K562 (cell line): ENCODE measurements at regions not wholly inside any gene's neighbourhood (a gene's known extent, or its start where the extent isn't known, plus 50 kb on each side); places are given as distances from the start of the nearest gene placed in this dataset.

Source experiments
- ATAC-seq: fragments of 200-7000 bp; cut with Tn5 transposase; 3 replicates; pipeline ENCODE4 v1.9.1; 2020; ENCODE audit warnings: moderate library complexity
- BruUV-seq: library from RNA; stranded (reverse); fragments of 400-500 nt; replicated peaks from 2 replicates; lab custom pipeline; 2021; lab: Mats Ljungman, UMichigan
- CTCF ChIA-PET: fragments of 300-600 bp; formaldehyde crosslinking; extraction: SDS; loops from one replicate; lab custom pipeline; 2021; ENCODE audit warnings: low intra/inter-chr PET ratio; lab: Yijun Ruan, JAX
- POLR2A ChIA-PET: fragments of 300-600, 350-650 bp; sonication (Branson Sonifier 250); formaldehyde crosslinking; extraction: SDS; loops from one replicate; lab custom pipeline; 2021; ENCODE audit warnings: antibody characterized with exemption, inconsistent platforms; lab: Yijun Ruan, JAX
- DNase-seq, 4 experiments: peaks; one replicate each; pipeline versions ENCODE4 v3.0.0 to v3.0.0-alpha.2; 2011 to 2018; ENCODE audit warnings: low spot score in 3 of 4, mixed read lengths in 3 of 4; ENCODE audit errors: extremely low read depth in 1 of 4
- FAIRE-seq: peaks from 2 replicates; lab custom pipeline; 2011; peaks lifted over from hg19 to GRCh38; lab: Jason Lieb, UNC
- H2AFZ ChIP-seq: 2 replicates; pipeline ENCODE4 v1.6.0; 2011; ENCODE audit warnings: low read depth, low read length, control low read depth, inconsistent platforms
- H3K27ac ChIP-seq: fragments of 200-600 bp; 3 replicates; pipeline ENCODE4 v1.8.0; 2011; ENCODE audit warnings: low read depth, mild to moderate bottlenecking, control low read depth, inconsistent platforms, low read length, moderate library complexity, mixed read lengths; ENCODE audit errors: extremely low read depth
- H3K27me3 ChIP-seq, 2 experiments: fragments of 300-600 bp in 1 of 2; 2 replicates in 1 of 2; 3 replicates in 1 of 2; pipeline versions ENCODE4 v1.6.0 to v1.8.0; 2011; ENCODE audit warnings: inconsistent platforms in 2 of 2, low read length in 2 of 2, mild to moderate bottlenecking in 1 of 2, mixed read lengths in 1 of 2, moderate library complexity in 1 of 2; ENCODE audit not compliant: control insufficient read depth in 2 of 2, insufficient read depth in 2 of 2
- H3K36me3 ChIP-seq: fragments of 300-600 bp; 3 replicates; pipeline ENCODE4 v1.8.0; 2011; ENCODE audit warnings: mild to moderate bottlenecking, low read length, inconsistent platforms; ENCODE audit not compliant: control insufficient read depth, insufficient read depth
- H3K4me1 ChIP-seq, 2 experiments: fragments of 200-600 bp in 1 of 2; replicated peaks in 1 of 2; 2 replicates in 1 of 2; 3 replicates in 1 of 2; pipeline versions ENCODE4 v1.5.1 to v1.8.0; 2011; ENCODE audit warnings: inconsistent platforms in 2 of 2, low read length in 2 of 2, mild to moderate bottlenecking in 1 of 2, mixed read lengths in 1 of 2, moderate library complexity in 1 of 2; ENCODE audit not compliant: control insufficient read depth in 2 of 2, insufficient read depth in 2 of 2
- H3K4me2 ChIP-seq: 2 replicates; pipeline ENCODE4 v1.6.1; 2011; ENCODE audit warnings: low read length, control low read depth, inconsistent platforms, mixed read lengths; ENCODE audit not compliant: insufficient read depth
- H3K4me3 ChIP-seq: fragments of 200-600 bp; sonication (generic), shearing (Covaris generic); 2 replicates; pipeline ENCODE4 v1.5.1; 2016; ENCODE audit warnings: control low read depth, inconsistent platforms
- H3K79me2 ChIP-seq: fragments of 200-600 bp; 3 replicates; pipeline ENCODE4 v1.8.0; 2011; ENCODE audit warnings: low read length, inconsistent platforms; ENCODE audit not compliant: control insufficient read depth, insufficient read depth
- H3K9ac ChIP-seq, 2 experiments: 2 replicates each; pipeline versions ENCODE4 v1.6.0 to v1.6.1; 2011; ENCODE audit warnings: low read depth in 2 of 2, low read length in 2 of 2, control low read depth in 1 of 2, inconsistent platforms in 1 of 2, mild to moderate bottlenecking in 1 of 2, mixed read lengths in 1 of 2; ENCODE audit not compliant: insufficient read depth in 1 of 2
- H3K9me1 ChIP-seq: one replicate; pipeline ENCODE4 v1.6.0; 2011; ENCODE audit warnings: inconsistent platforms, mild to moderate bottlenecking, low read length, moderate library complexity; ENCODE audit not compliant: control insufficient read depth, insufficient read depth
- H3K9me3 ChIP-seq: replicated peaks from 2 replicates; pipeline ENCODE4 v1.5.1; 2011; ENCODE audit warnings: low read depth, low read length, inconsistent platforms; ENCODE audit not compliant: control insufficient read depth, insufficient read depth
- H4K20me1 ChIP-seq: replicated peaks from 2 replicates; pipeline ENCODE4 v1.6.1; 2011; ENCODE audit warnings: low read length, inconsistent platforms, mixed read lengths; ENCODE audit not compliant: control insufficient read depth, insufficient read depth
- HEY1 ChIP-seq: fragments of 250-450 bp; sonication (Bioruptor Pico); IDR thresholded peaks from 2 replicates; pipeline ENCODE4 v1.5.0; 2020; ENCODE audit warnings: mild to moderate bottlenecking, moderate library complexity, borderline replicate concordance
- KAT7 ChIP-seq: sonication (generic); formaldehyde crosslinking; IDR thresholded peaks from 2 replicates; pipeline ENCODE4 v1.8.0; 2022; ENCODE audit warnings: missing genetic modification reagents, mild to moderate bottlenecking, borderline replicate concordance
- POLR2A ChIP-seq: fragments of 450-650 bp; conservative IDR thresholded peaks from 2 replicates; pipeline ENCODE4 v1.6.1; 2016
- RAD51 ChIP-seq: fragments of 450-650 bp; IDR thresholded peaks from 2 replicates; pipeline ENCODE4 v1.7.1; 2016; ENCODE audit warnings: low read depth, mild to moderate bottlenecking, borderline replicate concordance
- STAT5B ChIP-seq: fragments of 250-450 bp; sonication (Bioruptor Pico); IDR thresholded peaks from 2 replicates; pipeline ENCODE4 v1.8.0; 2021; ENCODE audit warnings: mild to moderate bottlenecking, inconsistent platforms
- ZC3H8 ChIP-seq: fragments of 450-650 bp; IDR thresholded peaks from 2 replicates; pipeline ENCODE4 v1.6.1; 2017
- ZNF518B ChIP-seq: fragments of 250-450 bp; sonication (Bioruptor Pico); IDR thresholded peaks from 2 replicates; pipeline ENCODE4 v1.5.0; 2021; ENCODE audit warnings: mild to moderate bottlenecking, moderate library complexity
- ZSCAN32 ChIP-seq: fragments of 450-650 bp; formaldehyde crosslinking; IDR thresholded peaks from 2 replicates; pipeline ENCODE4 v1.4.0; 2020; ENCODE audit warnings: mild to moderate bottlenecking, moderate library complexity
- WGBS: fragments of 100-300 bp; shearing (Covaris generic); methylation state at CpG from one replicate; pipeline ENCODE4 v1.1.6; 2016; ENCODE audit warnings: low coverage, mixed read lengths; ENCODE audit not compliant: insufficient coverage; ENCODE audit errors: missing lambda C conversion rate; 5-methylcytosine and 5-hydroxymethylcytosine counted together
- in situ Hi-C: fragments of 300-500 bp; cut with MboI; formaldehyde crosslinking; loops from 4 replicates; pipeline ENCODE4 v1.15.0; 2018; ENCODE audit warnings: inconsistent platforms, mixed read lengths
- intact Hi-C: fragments of 100-400 bp; cut with micrococcal nuclease; formaldehyde crosslinking; loops from 2 replicates; pipeline ENCODE4 v1.14.2; 2022
- TF ChIP-seq, protein P1 (sequence below): fragments of 450-650 bp; formaldehyde crosslinking; IDR thresholded peaks from 2 replicates; pipeline ENCODE4 v1.4.0; 2020; ENCODE audit warnings: mild to moderate bottlenecking, moderate library complexity
- TF ChIP-seq, protein P2 (sequence below): sonication (generic); formaldehyde crosslinking; IDR thresholded peaks from 2 replicates; pipeline ENCODE4 v1.5.0; 2020; ENCODE audit warnings: missing genetic modification reagents

- BruUV-seq = no TSS peak
- TF ChIP-seq, protein P1, sequence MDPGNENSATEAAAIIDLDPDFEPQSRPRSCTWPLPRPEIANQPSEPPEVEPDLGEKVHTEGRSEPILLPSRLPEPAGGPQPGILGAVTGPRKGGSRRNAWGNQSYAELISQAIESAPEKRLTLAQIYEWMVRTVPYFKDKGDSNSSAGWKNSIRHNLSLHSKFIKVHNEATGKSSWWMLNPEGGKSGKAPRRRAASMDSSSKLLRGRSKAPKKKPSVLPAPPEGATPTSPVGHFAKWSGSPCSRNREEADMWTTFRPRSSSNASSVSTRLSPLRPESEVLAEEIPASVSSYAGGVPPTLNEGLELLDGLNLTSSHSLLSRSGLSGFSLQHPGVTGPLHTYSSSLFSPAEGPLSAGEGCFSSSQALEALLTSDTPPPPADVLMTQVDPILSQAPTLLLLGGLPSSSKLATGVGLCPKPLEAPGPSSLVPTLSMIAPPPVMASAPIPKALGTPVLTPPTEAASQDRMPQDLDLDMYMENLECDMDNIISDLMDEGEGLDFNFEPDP (CRISPR knock-in tag) = no peak
- TF ChIP-seq, protein P2, sequence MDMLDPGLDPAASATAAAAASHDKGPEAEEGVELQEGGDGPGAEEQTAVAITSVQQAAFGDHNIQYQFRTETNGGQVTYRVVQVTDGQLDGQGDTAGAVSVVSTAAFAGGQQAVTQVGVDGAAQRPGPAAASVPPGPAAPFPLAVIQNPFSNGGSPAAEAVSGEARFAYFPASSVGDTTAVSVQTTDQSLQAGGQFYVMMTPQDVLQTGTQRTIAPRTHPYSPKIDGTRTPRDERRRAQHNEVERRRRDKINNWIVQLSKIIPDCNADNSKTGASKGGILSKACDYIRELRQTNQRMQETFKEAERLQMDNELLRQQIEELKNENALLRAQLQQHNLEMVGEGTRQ (CRISPR knock-in tag) = no peak
- TF ChIP-seq ZNF518B (CRISPR knock-in tag) (no peak), HEY1 (CRISPR knock-in tag) (no peak), ZC3H8 (no peak), KAT7 (CRISPR knock-in tag) (no peak), ZSCAN32 (no peak), STAT5B (CRISPR knock-in tag) (no peak), RAD51 (no peak), POLR2A (no peak)
Measured at GRCh38 chr3:43786526-43787305, 96.0 kb downstream of the ABHD5 start.

More at GRCh38 chr3:43786526-43787305, 96.0 kb downstream of the ABHD5 start:
- no peak overlapping the region for H2AFZ ChIP-seq
- intact Hi-C loops (no loop called here), in situ Hi-C loops (no loop called here)
- peaks cover 29 to 77% of the 10 kb centered on the region in 2 experiments for H3K27me3 ChIP-seq
- H3K79me2 ChIP-seq = no peaks in the 10 kb centered on the region
- DNase-seq (no peak), ATAC-seq (no peak), FAIRE-seq (no peak)
- 0 out of 2 replicates have a peak, but pooled peaks cover 4% of the 10 kb centered on the region for H4K20me1 ChIP-seq
- no peaks in the 10 kb centered on the region for H3K9me1 ChIP-seq
- CTCF ChIA-PET = no interaction called here
- WGBS = 0% methylated on average over 9 of the region's 9 CpGs
- no peak overlapping the region for H3K27ac ChIP-seq
- no peaks in the 10 kb centered on the region for H3K36me3 ChIP-seq
- no peak overlapping the region for H3K9ac ChIP-seq
- H3K4me2 ChIP-seq = no peak overlapping the region
- H3K9me3 ChIP-seq = no peaks in the 10 kb centered on the region
- H3K4me1 ChIP-seq = no peaks in the 10 kb centered on the region
- POLR2A ChIA-PET = interaction anchor here (0.5 to 1.4 kb wide), 4 partner anchors 9 to 605 kb away, joined by 3 to 6 read pairs (median 4); no protein-coding TSS in a partner anchor
- no peak overlapping the region for H3K4me3 ChIP-seq
